ENCODE measurements at regions not wholly inside any gene's neighbourhood (a gene's known extent, or its start where the extent isn't known, plus 50 kb on each side); places are given as distances from the start of the nearest gene placed in this dataset.

DNA sequence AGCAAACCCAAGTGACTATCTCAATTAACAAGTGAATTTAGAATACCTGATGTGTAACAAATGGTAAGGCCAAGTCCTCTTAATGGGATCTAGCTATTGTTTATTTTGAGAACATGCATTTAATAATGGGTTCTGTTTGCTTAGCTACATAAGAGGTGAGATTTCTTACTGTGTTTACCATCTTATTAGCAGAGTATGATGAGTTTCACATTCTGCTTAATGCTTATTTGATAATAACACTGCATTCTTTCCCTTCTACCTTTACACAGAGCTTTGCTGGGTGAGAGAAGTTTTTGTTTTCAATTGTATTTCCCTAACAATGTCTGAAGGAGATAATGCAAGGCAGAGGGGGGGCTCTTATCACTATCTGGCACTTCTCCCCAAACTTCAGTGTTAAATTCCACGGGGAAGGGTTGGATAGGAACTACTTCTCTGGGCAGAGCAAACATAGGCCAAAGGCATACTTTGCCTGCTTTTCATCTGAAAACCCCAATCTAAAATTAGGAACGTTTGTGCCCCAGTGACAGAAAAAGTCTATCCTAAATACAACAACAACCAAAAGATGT lies 129.0 kb upstream of the ATXN7L3B start:
- no peak for DNase-seq

DNA sequence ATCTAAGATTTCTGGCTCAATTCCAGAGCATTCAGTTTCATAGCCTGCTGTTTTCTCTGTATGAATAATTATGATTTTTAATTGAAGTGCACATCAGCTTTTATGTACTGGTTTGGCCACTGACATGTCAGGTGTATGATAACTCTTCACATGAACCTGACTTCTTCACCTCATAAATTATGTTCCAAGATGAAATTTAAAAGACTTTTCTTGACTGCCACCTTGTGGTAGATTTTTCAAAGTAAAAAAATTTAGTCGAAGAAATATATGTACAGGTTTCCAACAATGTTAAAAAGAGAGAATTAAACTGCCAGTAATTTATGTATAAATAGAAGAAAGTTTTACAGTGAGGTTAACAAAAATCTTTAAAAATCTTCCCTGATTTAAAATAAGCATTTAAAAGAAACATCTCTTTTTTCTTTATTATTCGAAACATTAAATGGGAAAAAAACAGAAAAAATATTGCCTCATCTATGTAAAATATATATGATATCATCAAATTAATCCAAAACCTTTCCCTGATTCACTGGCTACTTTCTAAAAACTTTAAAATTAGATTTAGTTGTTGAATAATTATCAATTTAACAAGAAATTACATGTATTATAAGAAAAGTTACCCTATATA lies 124.9 kb upstream of the ATXN7L3B start:
- DNase-seq, result peak; percentile 74

DNA sequence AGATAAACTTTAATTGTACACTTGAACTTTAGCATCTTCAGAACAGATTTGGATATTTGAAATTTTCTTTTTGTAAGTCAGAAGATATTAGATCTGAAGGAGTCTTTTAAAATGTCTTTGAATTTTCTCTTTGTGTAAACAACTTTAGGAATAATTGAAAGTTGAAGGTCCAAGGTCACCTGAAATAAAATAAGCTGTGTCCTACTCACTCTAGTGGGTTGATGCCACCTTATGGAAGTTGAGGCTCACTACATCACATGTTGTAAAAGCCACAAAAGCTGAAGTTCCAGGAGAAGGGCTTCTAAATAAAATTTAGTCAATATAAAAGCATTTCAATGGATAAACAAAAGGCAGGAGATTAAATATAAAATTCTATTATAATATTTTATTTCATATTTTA lies 122.0 kb upstream of the ATXN7L3B start:
- peak; percentile 63 for DNase-seq

DNA sequence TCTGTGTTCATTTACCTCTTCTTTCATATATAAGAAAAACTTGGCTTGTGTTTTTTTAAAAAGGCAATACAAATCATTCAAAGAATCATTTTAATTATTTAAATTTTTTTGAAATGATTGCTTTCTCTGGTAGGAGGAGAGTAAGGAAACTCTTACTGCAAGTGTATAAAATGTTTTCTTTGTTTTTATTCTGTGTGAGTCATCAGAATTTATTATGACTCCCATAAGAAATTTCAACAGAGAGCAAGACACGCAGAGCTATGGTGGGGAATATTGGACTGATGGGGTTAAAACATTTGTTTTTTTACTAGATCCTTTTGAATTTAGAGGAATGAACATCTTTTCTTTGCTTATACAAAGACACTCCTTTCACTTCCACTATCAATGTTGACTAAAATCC lies 119.1 kb upstream of the ATXN7L3B start:
- DNase-seq, result no peak

DNA sequence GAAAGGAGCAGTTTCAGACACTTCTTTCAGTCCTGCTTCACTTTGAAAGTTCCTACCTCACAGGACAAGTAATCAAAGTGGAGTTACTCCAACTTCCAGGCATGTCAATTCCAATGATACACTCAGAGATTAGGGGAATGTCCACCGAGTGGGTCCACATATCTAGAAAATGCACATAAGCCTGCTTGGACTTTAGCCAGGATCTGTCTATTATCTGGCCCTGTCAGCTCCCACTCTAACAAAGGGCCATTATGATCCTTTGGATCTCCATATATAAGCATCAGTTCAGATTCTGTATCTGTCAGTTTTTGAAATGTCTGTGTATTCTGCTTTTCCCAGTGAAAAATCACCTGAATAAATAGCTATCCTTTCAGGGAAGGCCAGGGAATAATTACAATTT lies 112.9 kb upstream of the ATXN7L3B start:
- no peak for DNase-seq

DNA sequence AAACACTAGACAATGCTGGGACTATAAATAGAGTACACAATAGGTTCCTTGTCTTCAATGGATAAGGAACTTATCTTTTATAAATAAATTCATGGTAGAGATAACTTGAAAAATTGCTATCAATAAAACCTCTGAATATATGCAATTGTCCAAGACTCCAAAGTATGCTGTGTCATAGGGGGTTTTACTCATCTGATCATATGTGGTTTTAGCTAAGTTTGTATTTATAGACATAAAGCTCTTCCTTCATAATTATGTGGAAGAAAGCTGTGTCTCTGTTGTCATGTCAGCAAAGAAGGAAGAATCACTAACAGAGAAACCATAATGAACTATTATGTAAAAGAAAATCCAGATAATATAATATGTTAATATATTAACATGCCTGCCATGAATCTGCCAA lies 111.5 kb upstream of the ATXN7L3B start:
- no peak for DNase-seq

DNA sequence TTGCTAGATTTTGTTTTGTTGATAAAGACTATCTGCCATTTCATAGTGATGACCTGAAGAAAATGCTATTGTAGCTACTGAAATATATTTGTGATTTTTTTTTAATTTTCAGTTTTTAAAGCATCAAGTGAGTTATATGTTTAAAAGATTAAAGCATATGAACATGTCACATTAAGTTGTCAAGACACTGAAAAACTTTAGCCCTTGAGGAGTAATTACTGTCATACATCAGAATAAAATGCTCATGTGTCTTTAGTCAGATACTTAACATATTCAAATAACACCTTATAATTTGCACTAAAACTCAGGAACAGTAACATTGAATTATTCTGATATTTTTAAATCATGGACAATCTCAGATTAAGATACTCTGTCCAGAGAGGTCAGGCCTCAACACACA lies 108.1 kb upstream of the ATXN7L3B start:
- DNase-seq, result no peak

DNA sequence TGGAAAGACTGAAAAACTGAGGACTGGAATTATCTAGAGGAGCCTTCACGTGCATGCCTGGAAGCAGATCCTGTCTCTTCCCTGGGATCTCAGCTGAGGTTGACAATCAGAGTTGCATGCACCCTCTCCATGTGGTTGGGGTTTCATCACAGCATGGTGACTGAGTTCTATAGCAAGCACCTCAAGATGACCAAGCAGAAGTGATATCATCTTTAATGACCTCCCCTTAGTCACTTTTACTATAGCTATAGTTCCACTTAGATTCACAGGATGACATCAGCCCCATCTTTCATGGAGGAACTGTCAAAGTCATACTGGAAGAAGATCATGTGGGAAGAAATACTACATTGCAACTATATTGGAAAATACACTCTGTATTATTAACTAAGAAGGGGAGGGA lies 105.8 kb upstream of the ATXN7L3B start:
- no peak for DNase-seq

DNA sequence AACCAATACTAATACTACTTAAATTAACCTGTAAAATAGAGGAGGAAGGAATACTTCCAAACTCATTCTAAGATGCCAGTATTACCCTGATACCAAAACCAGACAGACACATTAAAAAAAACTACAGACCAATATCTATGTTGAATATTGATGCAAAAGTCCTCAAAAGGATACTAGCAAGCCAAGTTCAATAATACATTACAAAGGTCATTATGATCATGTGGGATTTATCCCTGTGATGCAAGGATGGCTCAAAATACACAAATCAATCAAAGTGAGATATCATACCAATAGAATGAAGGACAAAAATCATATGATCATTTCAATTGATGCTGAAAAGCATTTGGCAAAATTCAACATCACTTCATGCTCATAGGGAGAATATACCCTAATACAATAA lies 97.2 kb upstream of the ATXN7L3B start:
- no peak for DNase-seq

DNA sequence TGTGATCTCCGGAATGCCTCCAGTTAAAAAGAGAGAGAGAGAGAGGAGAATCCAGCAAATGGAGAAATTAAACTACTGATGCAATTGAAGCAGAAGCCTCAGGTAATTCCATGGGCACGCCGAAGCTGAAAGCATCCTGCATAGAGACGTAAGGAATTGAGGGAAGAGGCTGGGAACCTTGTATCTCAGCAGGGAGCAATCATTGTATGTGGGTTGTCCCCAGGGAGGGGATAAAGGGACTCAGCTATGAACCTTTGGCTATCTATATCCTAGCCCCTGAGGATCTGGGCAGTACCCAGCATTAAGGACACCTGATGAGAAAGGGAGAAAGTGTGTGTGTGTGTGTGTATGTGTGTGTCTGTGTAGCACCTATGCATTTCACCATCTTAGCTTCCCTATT lies 95.8 kb upstream of the ATXN7L3B start:
- DNase-seq, result peak; percentile 6

DNA sequence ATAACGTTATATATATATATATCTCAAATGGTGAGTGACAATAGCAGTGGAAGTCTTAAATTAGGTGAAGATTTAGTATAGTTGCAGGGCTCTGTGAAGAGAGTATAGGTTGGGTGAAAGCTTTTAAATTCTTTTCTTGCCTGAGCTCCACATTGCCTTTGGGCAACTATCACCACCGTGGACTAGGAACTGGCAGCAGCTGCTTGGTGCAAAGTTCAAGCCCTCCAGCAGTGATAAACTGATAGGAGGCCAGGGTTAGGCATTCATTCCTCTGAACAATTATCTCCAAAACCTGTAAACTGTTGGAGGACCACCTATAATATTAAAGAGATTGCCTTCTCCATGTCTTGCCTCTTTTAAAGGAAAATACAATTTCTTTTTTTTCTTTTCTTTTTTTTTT lies 91.2 kb upstream of the ATXN7L3B start:
- DNase-seq, result no peak

DNA sequence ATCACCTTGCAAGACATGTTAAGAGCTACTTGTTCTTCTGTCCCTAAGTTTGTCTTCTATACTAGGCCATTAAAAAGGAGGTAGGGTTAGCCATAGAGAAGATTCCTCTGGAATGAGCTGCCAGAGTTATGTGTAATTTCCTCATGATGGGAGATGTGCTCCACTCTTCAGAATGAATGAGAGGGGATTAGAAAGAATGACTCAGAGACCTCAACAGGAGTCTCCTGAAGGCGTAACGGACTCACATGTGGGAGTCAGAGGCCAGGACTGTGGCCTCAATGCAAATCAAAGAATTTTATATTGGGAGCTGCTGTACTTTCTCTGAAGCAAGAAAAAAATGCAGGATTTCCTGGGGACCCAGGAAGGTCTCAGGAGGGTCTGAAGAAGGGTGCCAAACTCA lies 87.8 kb upstream of the ATXN7L3B start:
- no peak for DNase-seq

DNA sequence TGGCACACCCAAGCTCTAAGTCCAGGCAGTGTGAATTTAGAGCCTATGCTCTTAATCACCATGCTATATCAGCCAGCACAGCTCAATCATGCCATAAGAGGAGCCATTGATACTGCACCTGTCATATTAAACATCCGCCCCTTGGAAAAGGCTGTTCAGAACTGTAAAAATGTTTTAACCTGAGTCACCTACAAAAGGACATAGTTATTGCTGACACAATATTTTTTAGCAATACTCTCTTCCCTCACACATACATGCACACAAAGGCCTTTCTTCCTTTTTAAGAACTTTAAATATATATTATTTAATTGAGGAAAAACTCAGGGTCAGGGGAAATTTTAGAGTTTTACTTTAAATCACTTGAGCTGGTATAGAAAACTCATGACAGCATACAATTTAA lies 83.5 kb upstream of the ATXN7L3B start:
- no peak for DNase-seq

DNA sequence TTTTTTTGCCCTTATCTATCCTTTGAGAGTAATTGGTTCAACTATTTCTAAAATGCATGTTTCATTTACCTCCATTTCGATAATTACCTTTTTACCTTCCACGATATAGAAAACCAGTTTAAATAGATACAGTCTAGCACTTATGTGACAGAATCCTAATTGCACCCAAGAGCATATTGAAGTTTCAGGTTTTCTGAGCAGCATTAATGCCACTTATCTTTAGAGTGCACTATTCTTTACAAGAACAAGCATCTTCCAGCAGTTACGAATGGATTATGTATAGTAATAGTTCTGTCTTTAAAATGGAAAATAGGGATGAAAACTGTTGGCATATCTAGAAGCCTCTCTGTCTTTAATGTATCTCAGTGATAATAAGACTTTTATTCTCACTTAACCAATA lies 82.2 kb upstream of the ATXN7L3B start:
- no peak for DNase-seq

DNA sequence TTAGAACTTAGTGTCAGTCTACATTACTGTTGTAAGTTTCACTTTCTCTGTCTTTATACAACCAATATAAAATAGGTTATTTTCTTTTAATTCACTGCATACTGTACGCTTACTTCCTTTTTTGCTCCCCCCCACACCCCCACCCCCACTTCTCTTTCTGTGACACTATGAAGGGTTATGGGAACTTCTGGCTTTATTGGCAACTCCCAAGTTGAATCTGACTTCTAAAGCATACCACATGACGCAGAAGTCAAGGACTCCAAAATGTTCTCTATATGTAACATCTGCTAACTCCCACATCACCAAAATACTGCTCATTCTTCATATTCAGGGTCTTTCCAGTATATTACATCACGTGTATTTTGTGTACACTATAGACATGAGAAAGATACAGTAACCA lies 81.2 kb upstream of the ATXN7L3B start:
- no peak for DNase-seq

DNA sequence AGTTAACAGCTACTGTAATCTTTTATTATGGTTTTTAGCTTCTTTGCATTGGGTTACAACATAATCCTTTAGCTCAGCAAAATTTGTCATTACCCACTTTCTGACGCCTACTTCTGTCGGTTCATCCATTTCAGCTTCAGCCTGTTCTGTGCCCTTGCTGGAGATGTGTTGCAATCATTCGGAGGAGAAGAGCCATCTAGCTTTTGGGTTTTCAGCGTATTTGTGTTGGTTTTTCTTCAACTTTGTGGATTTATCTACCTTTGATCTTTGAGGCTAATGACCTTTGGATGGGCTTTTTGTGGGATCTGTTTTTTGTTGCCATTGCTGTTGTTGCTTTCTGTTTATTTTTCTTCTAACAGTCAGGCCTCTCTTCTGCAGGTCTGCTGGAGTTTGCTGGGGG lies 69.2 kb upstream of the ATXN7L3B start:
- no peak for DNase-seq

DNA sequence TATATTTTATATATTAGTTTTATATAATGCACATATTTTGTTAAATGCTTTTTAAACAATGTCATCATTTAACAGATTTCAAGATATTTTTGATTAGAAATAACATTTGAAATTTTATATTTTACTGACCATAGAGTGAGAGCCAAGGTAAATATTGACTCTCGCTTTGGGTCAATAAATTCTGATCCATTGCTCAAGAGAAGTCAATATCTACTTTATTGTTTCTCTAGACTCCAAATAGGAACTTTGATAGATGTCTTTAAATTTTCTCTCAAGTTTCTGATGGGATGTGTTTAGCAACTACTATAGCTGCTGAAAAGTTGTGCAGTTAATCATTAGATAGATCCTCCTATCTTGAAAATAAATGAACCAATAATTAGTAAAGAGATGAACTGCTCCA lies 61.4 kb upstream of the ATXN7L3B start:
- DNase-seq, result no peak

DNA sequence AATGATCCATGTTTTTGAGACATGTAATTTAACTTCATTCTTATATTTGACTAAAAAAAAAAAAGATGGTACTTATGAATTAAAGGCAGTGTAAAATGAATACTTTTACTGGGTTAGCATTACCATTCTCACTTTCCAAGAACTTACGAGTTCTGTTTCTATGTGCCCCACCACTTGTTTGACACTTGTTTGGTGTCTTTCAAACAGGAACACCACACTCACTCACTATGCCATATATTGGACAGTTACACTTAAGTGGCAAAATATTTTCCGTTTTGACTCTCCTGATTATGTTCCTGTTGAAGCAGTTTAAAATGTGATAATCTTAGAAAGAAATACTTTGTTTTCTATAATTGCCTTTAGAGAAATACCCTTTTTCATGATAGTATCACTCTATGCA lies 56.6 kb upstream of the ATXN7L3B start:
- DNase-seq, result no peak

DNA sequence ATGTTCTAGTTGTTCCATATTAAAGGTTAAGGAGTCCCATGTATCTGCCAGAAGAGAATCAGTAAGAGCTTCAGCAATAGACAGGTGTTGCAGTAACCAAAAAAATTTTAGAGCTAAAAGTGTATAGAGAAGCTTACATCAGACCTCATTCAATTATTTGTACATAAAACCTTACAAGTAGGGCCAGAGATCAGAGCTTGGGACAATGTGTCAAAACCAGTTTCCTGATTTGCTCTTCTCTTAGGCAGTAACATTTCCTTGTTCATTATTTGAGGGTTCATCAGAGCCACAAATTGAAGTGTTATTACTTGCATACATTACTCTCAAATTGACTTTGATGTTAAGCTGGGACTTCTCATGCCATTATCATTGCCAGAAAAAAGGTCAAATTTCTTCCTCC lies 55.5 kb upstream of the ATXN7L3B start:
- no peak for DNase-seq

DNA sequence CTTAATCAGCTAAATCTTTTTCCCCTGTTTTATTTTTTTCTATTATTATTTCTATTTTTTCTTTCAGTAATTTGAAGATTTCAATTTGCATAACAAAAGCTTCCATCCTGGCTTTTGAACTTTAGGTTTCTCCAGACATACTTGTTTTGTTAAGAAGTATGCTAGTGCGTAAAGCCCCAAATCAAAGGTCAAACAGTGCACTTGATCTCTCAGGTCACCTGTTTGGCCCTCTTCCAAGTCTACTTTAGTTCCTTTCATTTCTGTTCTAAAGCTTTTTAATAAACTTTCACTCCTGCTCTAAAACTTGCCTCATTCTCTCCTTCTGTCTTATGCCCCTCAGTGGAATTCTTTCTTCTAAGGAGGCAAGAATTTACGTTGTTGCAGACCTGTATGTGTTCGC lies 54.6 kb upstream of the ATXN7L3B start:
- DNase-seq, result no peak

Measured in eye (tissue), 1 donor.